ENCODE measurements at regions not wholly inside any gene's neighbourhood (a gene's known extent, or its start where the extent isn't known, plus 50 kb on each side); places are given as distances from the start of the nearest gene placed in this dataset.

- TF ChIP-seq POLR2AphosphoS5 (IDR thresholded peaks at IDR 0.05; ENCODE audit: low read depth, low read length): no peak
- no peak for TF ChIP-seq POLR2A (IDR thresholded peaks at IDR 0.05; ENCODE audit: low read depth, low read length)
These were observed 803.5 kb upstream of the FLRT2 start for GRCh38 chr14:84726471-84726870.

All from GM12891 (cell line).